ENCODE measurements at regions not wholly inside any gene's neighbourhood (a gene's known extent, or its start where the extent isn't known, plus 50 kb on each side); places are given as distances from the start of the nearest gene placed in this dataset.

DNA sequence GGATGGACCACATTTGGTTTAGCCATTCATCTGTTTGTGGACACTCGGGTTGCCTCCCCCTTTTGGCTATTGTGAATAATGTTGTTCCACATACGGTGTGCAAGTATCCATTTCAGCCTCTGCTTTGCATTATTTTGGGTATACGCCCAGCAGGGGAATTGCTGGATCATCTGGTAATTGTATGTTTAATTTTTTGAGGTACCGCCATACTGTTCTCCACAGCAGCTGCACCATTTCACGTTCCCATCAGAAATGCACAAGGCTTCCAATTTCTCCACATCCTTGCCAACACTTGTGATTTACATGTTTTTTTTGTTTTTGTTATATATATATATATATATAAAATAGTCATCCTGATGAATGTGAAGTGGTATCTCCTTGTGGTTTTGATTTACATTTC is 54.6 kb upstream of the TWIST2 start:
- Histone ChIP-seq H3K4me3 (no peak overlapping the region), H3K27me3 (ENCODE audit: low read depth) (peaks cover 14% of the 10 kb centered on the region), H3K9me3 (no peaks in the 10 kb centered on the region), H3K36me3 (replicated peaks) (no peaks in the 10 kb centered on the region), H3K4me1 (no peaks in the 10 kb centered on the region)
- in situ Hi-C loops (cut with MboI; ENCODE audit: low sequenced_read_pairs): no loop called here
- no peak for DNase-seq (ENCODE audit: low spot score in 2 of 2)

DNA sequence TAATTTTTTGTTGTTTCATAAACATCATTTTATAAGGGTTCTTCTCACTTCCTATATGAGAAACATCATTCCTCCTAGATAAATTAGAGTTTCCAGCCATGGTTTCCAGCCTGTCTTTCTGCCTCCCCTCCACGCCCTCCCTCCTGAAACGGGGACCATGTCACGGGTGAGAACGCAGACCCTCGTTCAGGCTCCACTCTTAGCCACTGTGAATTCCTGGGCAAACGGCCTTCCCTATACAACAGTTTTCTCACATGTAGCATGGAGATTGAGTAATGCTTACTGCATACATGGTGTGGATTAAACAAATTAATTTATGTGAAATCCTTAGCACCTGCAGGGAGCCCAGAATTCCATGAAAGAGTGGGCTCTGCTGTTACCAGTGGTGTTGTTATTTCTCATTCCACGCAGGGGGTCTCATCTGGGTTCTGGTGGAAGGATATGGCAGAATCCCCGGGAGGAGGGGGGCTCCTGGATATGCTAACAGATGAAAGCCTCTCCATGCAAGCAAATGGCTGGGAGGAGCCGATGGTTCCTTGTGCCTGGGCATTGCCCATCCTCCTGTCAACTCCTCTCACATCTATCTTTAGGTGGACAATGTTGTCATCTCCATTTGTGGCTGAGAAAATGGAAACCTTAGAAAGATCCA is 54.0 kb upstream of the TWIST2 start:
- in situ Hi-C loops (cut with MboI; ENCODE audit: low sequenced_read_pairs): no loop called here
- H3K4me3 ChIP-seq: no peak overlapping the region
- no peaks in the 10 kb centered on the region for H3K4me1 ChIP-seq
- H3K9me3 ChIP-seq: no peaks in the 10 kb centered on the region
- no peaks in the 10 kb centered on the region for H3K36me3 ChIP-seq (replicated peaks)
- H3K27me3 ChIP-seq (ENCODE audit: low read depth): peaks cover 7% of the 10 kb centered on the region
- DNase-seq (ENCODE audit: low spot score in 2 of 2): no peak

DNA sequence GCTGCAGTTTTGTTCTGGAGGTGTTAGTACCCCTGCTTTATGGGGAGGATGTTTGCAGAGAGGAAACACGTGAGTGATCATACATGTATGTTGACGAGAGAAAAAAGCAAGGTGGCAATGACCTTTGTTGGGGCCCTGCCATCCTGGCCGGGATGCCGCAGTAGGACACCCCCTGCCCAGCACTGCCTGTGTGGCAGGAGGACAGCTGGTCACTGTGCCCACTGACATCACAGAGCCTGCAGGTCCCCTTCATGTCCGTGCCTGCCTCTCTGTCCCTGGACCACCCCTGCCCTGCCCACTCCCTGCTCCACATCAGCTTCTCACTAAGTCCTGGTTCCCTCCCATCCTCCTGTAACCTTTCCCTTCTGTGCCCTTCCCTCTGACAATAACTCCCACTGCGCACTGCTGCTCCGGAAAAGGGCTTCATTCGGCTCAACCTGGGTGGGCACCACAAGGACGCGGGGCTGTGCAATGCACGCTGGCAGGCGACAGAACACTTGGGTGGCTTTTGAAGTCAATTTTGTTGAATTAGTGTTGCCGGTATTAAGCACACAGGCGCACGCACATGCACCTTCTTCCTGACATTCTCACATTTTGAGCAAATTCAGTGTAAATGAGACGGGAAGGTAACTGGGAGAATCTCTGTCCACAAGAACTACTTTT is 51.5 kb upstream of the TWIST2 start:
- DNase-seq (ENCODE audit: low spot score in 2 of 2): no peak
- Histone ChIP-seq H3K4me3 (no peak overlapping the region), H3K36me3 (replicated peaks) (no peaks in the 10 kb centered on the region), H3K9me3 (no peaks in the 10 kb centered on the region), H3K4me1 (no peaks in the 10 kb centered on the region), H3K27me3 (ENCODE audit: low read depth) (no peaks in the 10 kb centered on the region)
- in situ Hi-C loops (cut with MboI; ENCODE audit: low sequenced_read_pairs): no loop called here

DNA sequence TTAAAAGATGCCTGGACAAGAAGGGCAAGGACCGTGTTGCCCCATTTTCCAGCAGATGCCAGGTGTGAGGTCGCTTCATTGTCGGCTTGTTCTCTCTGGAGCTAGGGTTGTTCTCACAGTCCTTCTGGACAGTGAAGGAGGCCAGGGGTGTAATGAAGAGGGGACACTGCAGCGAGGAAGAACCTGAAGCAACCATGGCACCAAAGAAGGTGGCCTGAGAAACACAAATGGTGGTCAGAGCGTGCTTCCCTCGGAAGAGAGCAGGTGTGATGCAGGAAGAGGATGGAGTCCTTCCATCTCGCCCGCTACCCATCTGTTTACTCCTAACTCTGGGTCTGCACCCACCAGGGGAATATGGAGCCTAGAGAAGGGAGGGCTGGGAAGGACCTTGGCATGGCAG is 50.3 kb upstream of the TWIST2 start:
- H3K4me1 ChIP-seq: no peaks in the 10 kb centered on the region
- in situ Hi-C loops (cut with MboI; ENCODE audit: low sequenced_read_pairs): no loop called here
- no peaks in the 10 kb centered on the region for H3K36me3 ChIP-seq (replicated peaks)
- H3K4me3 ChIP-seq: no peak overlapping the region
- no peaks in the 10 kb centered on the region for H3K27me3 ChIP-seq (ENCODE audit: low read depth)
- DNase-seq (ENCODE audit: low spot score in 2 of 2): no peak
- no peaks in the 10 kb centered on the region for H3K9me3 ChIP-seq

Data from HAP-1 (cell line).